PC-9 (cell line): ENCODE measurements at regions not wholly inside any gene's neighbourhood (a gene's known extent, or its start where the extent isn't known, plus 50 kb on each side); places are given as distances from the start of the nearest gene placed in this dataset.

Experiments
- BruUV-seq: library from RNA; stranded (reverse); fragments of 400-500 nt; replicated peaks from 2 replicates; lab custom pipeline; 2021; lab: Mats Ljungman, UMichigan
- CTCF ChIA-PET: fragments of 300-600 bp; sonication (Branson Sonifier 250); formaldehyde crosslinking; loops from one replicate; lab custom pipeline; 2022; ENCODE audit warnings: antibody characterized with exemption; lab: Charles Lee
- POLR2A ChIA-PET: fragments of 300-600 bp; sonication (Branson Sonifier 250); formaldehyde crosslinking; loops from one replicate; lab custom pipeline; 2022; ENCODE audit warnings: antibody characterized with exemption; ENCODE audit not compliant: unreplicated experiment; lab: Charles Lee
- DNase-seq, 2 experiments: peaks; one replicate each; pipeline versions ENCODE4 v3.0.0 to v3.0.0-alpha.2; 2015 to 2022; ENCODE audit warnings: mixed read lengths in 1 of 2
- H2AFZ ChIP-seq: fragments of 200-600 bp; sonication (generic); 2 replicates; pipeline ENCODE4 v1.8.1; 2017; ENCODE audit warnings: antibody characterized with exemption
- H3F3A ChIP-seq: fragments of 200-600 bp; sonication (generic); 2 replicates; pipeline ENCODE4 v1.8.1; 2017; ENCODE audit warnings: antibody characterized with exemption, mild to moderate bottlenecking, low read depth; ENCODE audit not compliant: insufficient read depth
- H3K27ac ChIP-seq: fragments of 200-600 bp; sonication (generic); 2 replicates; pipeline ENCODE4 v1.6.1; 2016; ENCODE audit warnings: mixed run types
- H3K27me3 ChIP-seq: fragments of 200-600 bp; sonication (generic); 2 replicates; pipeline ENCODE4 v1.6.1; 2016; ENCODE audit warnings: low read depth, mixed run types; ENCODE audit not compliant: insufficient read depth
- H3K36me3 ChIP-seq: fragments of 200-600 bp; sonication (generic); 2 replicates; pipeline ENCODE4 v1.6.1; 2016; ENCODE audit warnings: low read depth, mixed run types
- H3K4me1 ChIP-seq: fragments of 200-600 bp; sonication (generic); replicated peaks from 2 replicates; pipeline ENCODE4 v1.6.1; 2016; ENCODE audit warnings: mixed run types; ENCODE audit not compliant: insufficient read depth
- H3K4me2 ChIP-seq: fragments of 200-600 bp; sonication (generic); 2 replicates; pipeline ENCODE4 v1.6.1; 2017; ENCODE audit warnings: mixed run types
- H3K4me3 ChIP-seq: fragments of 200-600 bp; sonication (generic); 2 replicates; pipeline ENCODE4 v1.6.1; 2016; ENCODE audit warnings: mixed run types
- H3K79me2 ChIP-seq: fragments of 200-600 bp; sonication (generic); 2 replicates; pipeline ENCODE4 v1.6.1; 2017; ENCODE audit warnings: low read depth, mixed run types
- H3K9me2 ChIP-seq: fragments of 200-600 bp; sonication (generic); 2 replicates; pipeline ENCODE4 v1.8.1; 2017; ENCODE audit warnings: mild to moderate bottlenecking; ENCODE audit not compliant: insufficient read depth
- H3K9me3 ChIP-seq: fragments of 200-600 bp; sonication (generic); 2 replicates; pipeline ENCODE4 v1.8.1; 2016; ENCODE audit warnings: low read depth; ENCODE audit not compliant: insufficient read depth
- H4K20me1 ChIP-seq: fragments of 200-600 bp; sonication (generic); 2 replicates; pipeline ENCODE4 v1.8.1; 2017; ENCODE audit not compliant: insufficient read depth
- EZH2 ChIP-seq: fragments of 200-600 bp; sonication (generic); IDR thresholded peaks from 2 replicates; pipeline ENCODE4 v1.8.0; 2017; ENCODE audit warnings: antibody characterized with exemption, low read depth
- intact Hi-C: fragments of 100-400 bp; cut with micrococcal nuclease; formaldehyde crosslinking; loops from one replicate; pipeline ENCODE4 v1.10.0; 2022; ENCODE audit not compliant: unreplicated experiment
- TF ChIP-seq, protein P1 (sequence below): fragments of 200-600 bp; sonication (generic); conservative IDR thresholded peaks from 2 replicates; pipeline ENCODE4 v1.6.1; 2017; ENCODE audit warnings: mixed run types, antibody characterized with exemption, mild to moderate bottlenecking, moderate library complexity

DNA sequence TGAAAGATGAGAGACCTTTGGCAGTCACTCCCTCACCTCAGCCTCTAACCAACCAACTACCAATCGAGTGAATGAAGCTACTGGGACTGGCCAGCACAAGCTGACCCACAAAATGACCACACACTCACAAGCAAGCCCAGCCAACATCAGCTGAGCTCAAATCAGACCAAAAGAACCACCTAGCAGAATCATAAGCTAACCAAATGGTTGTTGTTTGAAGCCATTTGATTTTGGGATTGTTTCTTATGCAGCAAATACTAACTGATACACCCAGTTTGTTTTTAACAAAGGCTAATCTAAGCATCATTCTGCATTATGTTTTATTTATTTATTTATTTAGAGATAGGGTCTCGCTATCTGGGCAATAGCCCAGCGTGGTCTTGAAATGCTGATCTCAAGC lies 310.4 kb downstream of the SETD4 start:
- no TSS peak for BruUV-seq
- Histone ChIP-seq H4K20me1 (no peaks in the 10 kb centered on the region), H3K9me3 (no peaks in the 10 kb centered on the region), H3K9me2 (no peaks in the 10 kb centered on the region), H2AFZ (no peak overlapping the region), H3K36me3 (no peaks in the 10 kb centered on the region), H3K4me3 (no peak overlapping the region), H3F3A (no peaks in the 10 kb centered on the region), H3K27ac (no peak overlapping the region), H3K27me3 (no peaks in the 10 kb centered on the region), H3K4me1 (peaks cover 6% of the 10 kb centered on the region; the same call in 1 of the 2 replicates), H3K79me2 (no peaks in the 10 kb centered on the region), H3K4me2 (no peak overlapping the region)
- no peak for DNase-seq
- no peak for TF ChIP-seq EZH2
- TF ChIP-seq, protein P1, sequence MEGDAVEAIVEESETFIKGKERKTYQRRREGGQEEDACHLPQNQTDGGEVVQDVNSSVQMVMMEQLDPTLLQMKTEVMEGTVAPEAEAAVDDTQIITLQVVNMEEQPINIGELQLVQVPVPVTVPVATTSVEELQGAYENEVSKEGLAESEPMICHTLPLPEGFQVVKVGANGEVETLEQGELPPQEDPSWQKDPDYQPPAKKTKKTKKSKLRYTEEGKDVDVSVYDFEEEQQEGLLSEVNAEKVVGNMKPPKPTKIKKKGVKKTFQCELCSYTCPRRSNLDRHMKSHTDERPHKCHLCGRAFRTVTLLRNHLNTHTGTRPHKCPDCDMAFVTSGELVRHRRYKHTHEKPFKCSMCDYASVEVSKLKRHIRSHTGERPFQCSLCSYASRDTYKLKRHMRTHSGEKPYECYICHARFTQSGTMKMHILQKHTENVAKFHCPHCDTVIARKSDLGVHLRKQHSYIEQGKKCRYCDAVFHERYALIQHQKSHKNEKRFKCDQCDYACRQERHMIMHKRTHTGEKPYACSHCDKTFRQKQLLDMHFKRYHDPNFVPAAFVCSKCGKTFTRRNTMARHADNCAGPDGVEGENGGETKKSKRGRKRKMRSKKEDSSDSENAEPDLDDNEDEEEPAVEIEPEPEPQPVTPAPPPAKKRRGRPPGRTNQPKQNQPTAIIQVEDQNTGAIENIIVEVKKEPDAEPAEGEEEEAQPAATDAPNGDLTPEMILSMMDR: no peak
- POLR2A ChIA-PET: no interaction called here
- CTCF ChIA-PET: no interaction called here
- intact Hi-C loops: no loop called here

GRCh38 chr21:35748678-35749314 lies 311.5 kb downstream of the SETD4 start:
- CTCF ChIA-PET: no interaction called here
- H3K79me2 ChIP-seq: no peaks in the 10 kb centered on the region
- no peak for DNase-seq
- no peaks in the 10 kb centered on the region for H3K9me2 ChIP-seq
- H3F3A ChIP-seq: no peaks in the 10 kb centered on the region
- H3K4me3 ChIP-seq: no peak overlapping the region
- H3K27me3 ChIP-seq: no peaks in the 10 kb centered on the region
- H3K4me1 ChIP-seq: peaks cover 8% of the 10 kb centered on the region; the same call in 1 of the 2 replicates
- H3K4me2 ChIP-seq: no peak overlapping the region
- H2AFZ ChIP-seq: no peak overlapping the region
- no peaks in the 10 kb centered on the region for H3K36me3 ChIP-seq
- no peak overlapping the region for H3K27ac ChIP-seq
- H4K20me1 ChIP-seq: no peaks in the 10 kb centered on the region
- TF ChIP-seq, protein P1: no peak
- TF ChIP-seq EZH2: no peak
- no peaks in the 10 kb centered on the region for H3K9me3 ChIP-seq
- intact Hi-C loops: no loop called here
- POLR2A ChIA-PET: no interaction called here
- BruUV-seq: no TSS peak

DNA sequence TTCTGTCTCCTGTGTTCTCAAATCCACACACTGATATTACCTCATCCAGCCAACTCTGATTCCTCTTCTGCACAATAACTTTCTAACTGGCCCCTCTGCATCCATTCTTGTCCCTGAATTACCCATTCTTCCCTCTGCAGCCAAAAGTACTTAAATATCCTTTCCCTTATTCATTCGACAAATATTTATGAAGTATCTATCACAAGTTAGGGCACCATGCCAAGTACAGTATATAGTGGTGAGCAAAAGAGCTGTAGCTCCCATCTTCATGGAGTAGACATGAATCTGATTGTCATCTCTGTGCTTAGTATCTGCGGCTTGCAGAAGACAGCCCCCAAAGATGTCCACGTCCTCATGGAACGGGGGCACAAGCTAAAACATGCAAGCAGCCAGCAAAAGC lies 316.8 kb downstream of the SETD4 start:
- Histone ChIP-seq H3K4me3 (no peak overlapping the region), H3K36me3 (no peaks in the 10 kb centered on the region), H3K4me2 (no peak overlapping the region), H3K9me3 (no peaks in the 10 kb centered on the region), H3K79me2 (no peaks in the 10 kb centered on the region), H3F3A (no peaks in the 10 kb centered on the region), H3K4me1 (peaks cover 8% of the 10 kb centered on the region; the same call in 1 of the 2 replicates), H3K27me3 (no peaks in the 10 kb centered on the region), H3K9me2 (no peaks in the 10 kb centered on the region), H2AFZ (no peak overlapping the region), H3K27ac (no peak overlapping the region), H4K20me1 (no peaks in the 10 kb centered on the region)
- intact Hi-C loops: no loop called here
- no peak for DNase-seq
- no TSS peak for BruUV-seq
- POLR2A ChIA-PET: no interaction called here
- no peak for TF ChIP-seq EZH2
- TF ChIP-seq, protein P1: no peak
- CTCF ChIA-PET: no interaction called here
